Nephron (organoid): ENCODE measurements at regions not wholly inside any gene's neighbourhood (a gene's known extent, or its start where the extent isn't known, plus 50 kb on each side); places are given as distances from the start of the nearest gene placed in this dataset.

ENCODE experiments used
- H3K27ac Mint-ChIP-seq, 3 experiments: 2 replicates each; pipeline ENCODE4 v1.8.0; 2020; ENCODE audit warnings: mixed read lengths in 3 of 3, mild to moderate bottlenecking in 2 of 3, moderate library complexity in 1 of 3
- H3K27me3 Mint-ChIP-seq: 2 replicates; pipeline ENCODE4 v1.8.0; 2021; ENCODE audit warnings: low read depth, mild to moderate bottlenecking, moderate library complexity, mixed read lengths
- H3K36me3 Mint-ChIP-seq: 2 replicates; pipeline ENCODE4 v1.8.0; 2020; ENCODE audit warnings: low read depth, mixed read lengths
- H3K4me1 Mint-ChIP-seq: 2 replicates; pipeline ENCODE4 v1.8.0; 2020; ENCODE audit warnings: mixed read lengths
- H3K4me3 Mint-ChIP-seq, 3 experiments: 2 replicates each; pipeline ENCODE4 v1.8.0; 2020; ENCODE audit warnings: mild to moderate bottlenecking in 3 of 3, mixed read lengths in 3 of 3, moderate library complexity in 2 of 3
- H3K9me3 Mint-ChIP-seq: 2 replicates; pipeline ENCODE4 v1.8.0; 2020; ENCODE audit warnings: mixed read lengths
- TF ChIP-seq, protein P1 (sequence below), 3 experiments: fragments of 200-600 bp; sonication (generic); IDR thresholded peaks; one replicate each; pipeline ENCODE4 v1.5.0; 2021; ENCODE audit warnings: antibody characterized with exemption in 3 of 3; ENCODE audit not compliant: unreplicated experiment in 3 of 3

GRCh38 chr11:43994196-43994595 is 51.8 kb downstream of the C11orf96 start:
- TF ChIP-seq, protein P1, sequence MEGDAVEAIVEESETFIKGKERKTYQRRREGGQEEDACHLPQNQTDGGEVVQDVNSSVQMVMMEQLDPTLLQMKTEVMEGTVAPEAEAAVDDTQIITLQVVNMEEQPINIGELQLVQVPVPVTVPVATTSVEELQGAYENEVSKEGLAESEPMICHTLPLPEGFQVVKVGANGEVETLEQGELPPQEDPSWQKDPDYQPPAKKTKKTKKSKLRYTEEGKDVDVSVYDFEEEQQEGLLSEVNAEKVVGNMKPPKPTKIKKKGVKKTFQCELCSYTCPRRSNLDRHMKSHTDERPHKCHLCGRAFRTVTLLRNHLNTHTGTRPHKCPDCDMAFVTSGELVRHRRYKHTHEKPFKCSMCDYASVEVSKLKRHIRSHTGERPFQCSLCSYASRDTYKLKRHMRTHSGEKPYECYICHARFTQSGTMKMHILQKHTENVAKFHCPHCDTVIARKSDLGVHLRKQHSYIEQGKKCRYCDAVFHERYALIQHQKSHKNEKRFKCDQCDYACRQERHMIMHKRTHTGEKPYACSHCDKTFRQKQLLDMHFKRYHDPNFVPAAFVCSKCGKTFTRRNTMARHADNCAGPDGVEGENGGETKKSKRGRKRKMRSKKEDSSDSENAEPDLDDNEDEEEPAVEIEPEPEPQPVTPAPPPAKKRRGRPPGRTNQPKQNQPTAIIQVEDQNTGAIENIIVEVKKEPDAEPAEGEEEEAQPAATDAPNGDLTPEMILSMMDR (IDR thresholded peaks at IDR 0.05; ENCODE audit: unreplicated experiment in 3 of 3): no peak
- Mint-ChIP-seq H3K4me3 (no peak overlapping the region), H3K36me3 (no peaks in the 10 kb centered on the region), H3K9me3 (no peaks in the 10 kb centered on the region), H3K27me3 (peaks cover 24% of the 10 kb centered on the region), H3K27ac (peak overlapping the region in 2 of 3 experiments; percentile 46 to 74), H3K4me1 (peaks cover 66% of the 10 kb centered on the region)

GRCh38 chr11:43996318-43996717 is 51.5 kb upstream of the ACCSL start:
- Mint-ChIP-seq H3K4me1 (peaks cover 55% of the 10 kb centered on the region), H3K27me3 (peaks cover 24% of the 10 kb centered on the region), H3K9me3 (no peaks in the 10 kb centered on the region), H3K36me3 (no peaks in the 10 kb centered on the region), H3K4me3 (no peak overlapping the region), H3K27ac (peak overlapping the region in 2 of 3 experiments; percentile 41 to 46)
- TF ChIP-seq, protein P1 (IDR thresholded peaks at IDR 0.05; ENCODE audit: unreplicated experiment in 3 of 3): no peak

- Mint-ChIP-seq H3K27ac (peak overlapping the region in 2 of 3 experiments; percentile 48 to 57), H3K27me3 (peaks cover 21% of the 10 kb centered on the region), H3K36me3 (no peaks in the 10 kb centered on the region), H3K4me1 (peaks cover 62% of the 10 kb centered on the region), H3K9me3 (no peaks in the 10 kb centered on the region), H3K4me3 (peak overlapping the region in 1 of 3 experiments; percentile 14)
- TF ChIP-seq, protein P1 (IDR thresholded peaks at IDR 0.05; ENCODE audit: unreplicated experiment in 3 of 3): no peak
These were observed 50.6 kb upstream of the ACCSL start for GRCh38 chr11:43997022-43997660.
